Thyroid gland (tissue), 4 donors: ENCODE measurements at regions not wholly inside any gene's neighbourhood (a gene's known extent, or its start where the extent isn't known, plus 50 kb on each side); places are given as distances from the start of the nearest gene placed in this dataset.

Experiments used
- POLR2A ChIP-seq, 2 donors: fragments of 450-650 bp; IDR thresholded peaks; one replicate each; pipeline ENCODE4 v1.6.1; 2017; ENCODE audit warnings: antibody characterized with exemption in 2 of 2, mild to moderate bottlenecking in 2 of 2, moderate library complexity in 1 of 2
- TF ChIP-seq, protein P1 (sequence below), 6 experiments: fragments of 200-600 bp in 3 of 6; fragments of 450-650 bp in 3 of 6; sonication (generic) in 3 of 6; IDR thresholded peaks; one replicate each; pipeline ENCODE4 v1.5.1; 2016 to 2019; ENCODE audit warnings: antibody characterized with exemption in 6 of 6, mild to moderate bottlenecking in 2 of 6, inconsistent platforms in 1 of 6, moderate library complexity in 1 of 6

DNA sequence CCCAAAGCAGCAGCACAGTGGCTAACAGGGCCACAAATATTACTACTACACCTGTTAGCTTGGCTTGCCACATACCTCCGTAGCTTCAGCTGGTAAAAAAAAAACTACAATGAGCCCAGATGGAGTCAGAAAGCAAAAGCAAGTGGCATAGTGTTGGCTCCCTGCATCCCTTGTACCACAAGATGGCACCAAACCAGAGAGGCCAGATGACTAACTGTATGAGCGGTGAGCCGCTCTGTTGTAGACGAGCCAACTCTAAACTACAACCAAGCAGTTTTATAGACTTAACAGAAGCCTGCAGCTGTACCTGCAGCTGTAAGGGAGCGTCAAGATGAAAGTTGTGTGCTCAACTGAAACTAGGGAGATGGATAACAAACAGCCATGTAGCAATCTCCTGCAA, 84.5 kb upstream of the MCHR2 start:
- TF ChIP-seq, protein P1, sequence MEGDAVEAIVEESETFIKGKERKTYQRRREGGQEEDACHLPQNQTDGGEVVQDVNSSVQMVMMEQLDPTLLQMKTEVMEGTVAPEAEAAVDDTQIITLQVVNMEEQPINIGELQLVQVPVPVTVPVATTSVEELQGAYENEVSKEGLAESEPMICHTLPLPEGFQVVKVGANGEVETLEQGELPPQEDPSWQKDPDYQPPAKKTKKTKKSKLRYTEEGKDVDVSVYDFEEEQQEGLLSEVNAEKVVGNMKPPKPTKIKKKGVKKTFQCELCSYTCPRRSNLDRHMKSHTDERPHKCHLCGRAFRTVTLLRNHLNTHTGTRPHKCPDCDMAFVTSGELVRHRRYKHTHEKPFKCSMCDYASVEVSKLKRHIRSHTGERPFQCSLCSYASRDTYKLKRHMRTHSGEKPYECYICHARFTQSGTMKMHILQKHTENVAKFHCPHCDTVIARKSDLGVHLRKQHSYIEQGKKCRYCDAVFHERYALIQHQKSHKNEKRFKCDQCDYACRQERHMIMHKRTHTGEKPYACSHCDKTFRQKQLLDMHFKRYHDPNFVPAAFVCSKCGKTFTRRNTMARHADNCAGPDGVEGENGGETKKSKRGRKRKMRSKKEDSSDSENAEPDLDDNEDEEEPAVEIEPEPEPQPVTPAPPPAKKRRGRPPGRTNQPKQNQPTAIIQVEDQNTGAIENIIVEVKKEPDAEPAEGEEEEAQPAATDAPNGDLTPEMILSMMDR (IDR thresholded peaks at IDR 0.05), result no peak
- no peak for TF ChIP-seq POLR2A (IDR thresholded peaks at IDR 0.05)
